Psoas muscle (tissue), 7 donors: ENCODE measurements at regions not wholly inside any gene's neighbourhood (a gene's known extent, or its start where the extent isn't known, plus 50 kb on each side); places are given as distances from the start of the nearest gene placed in this dataset.

Experiments
- ATAC-seq, 4 donors: fragments of 200-7000 bp; cut with Tn5 transposase; one replicate each; pipeline ENCODE4 v1.9.1; 2020; ENCODE audit warnings: moderate library complexity in 3 of 4, mild to moderate bottlenecking in 2 of 4
- DNase-seq, 2 donors: peaks; one replicate each; pipeline ENCODE4 v3.0.0-alpha.2; 2020
- H3K27ac ChIP-seq: fragments of 200-600 bp; one replicate; pipeline ENCODE4 v1.8.0; 2022
- H3K27me3 ChIP-seq, 3 donors: fragments of 200-600 bp in 1 of 3; one replicate each; pipeline versions ENCODE4 v1.6.1 to v1.8.0; 2013 to 2022; ENCODE audit warnings: low read length in 2 of 3, mild to moderate bottlenecking in 2 of 3, moderate library complexity in 1 of 3; ENCODE audit not compliant: insufficient read depth in 3 of 3
- H3K36me3 ChIP-seq, 2 donors: fragments of 200-600 bp in 1 of 2; one replicate each; pipeline versions ENCODE4 v1.6.1 to v1.8.0; 2013 to 2022; ENCODE audit warnings: low read depth in 1 of 2, mild to moderate bottlenecking in 1 of 2, moderate library complexity in 1 of 2; ENCODE audit not compliant: insufficient read depth in 1 of 2
- H3K4me1 ChIP-seq: fragments of 200-600 bp; one replicate; pipeline ENCODE4 v1.8.0; 2022
- H3K4me3 ChIP-seq: fragments of 200-600 bp; one replicate; pipeline ENCODE4 v1.8.0; 2022; ENCODE audit warnings: mild to moderate bottlenecking
- H3K9me3 ChIP-seq: fragments of 200-600 bp; one replicate; pipeline ENCODE4 v1.8.0; 2022
- WGBS, 3 donors: extraction: QIAGEN DNeasy Blood & Tissue Kit; methylation state at CpG; one replicate each; pipeline versions ENCODE4 v1.1.6 to v1.1.7; 2013; 5-methylcytosine and 5-hydroxymethylcytosine counted together
- intact Hi-C, 2 donors: fragments of 100-400 bp; cut with DNase I; formaldehyde crosslinking; loops; one replicate each; pipeline versions ENCODE4 v1.11.0 to v1.14.2; 2022
- TF ChIP-seq, protein P1 (sequence below): fragments of 200-600 bp; IDR thresholded peaks from one replicate; pipeline ENCODE4 v1.8.0; 2022; ENCODE audit warnings: antibody characterized with exemption
- donor health status: healthy with polysubstance abuse.
- donor health status: DM: no; HTN: no; CAD: no; lungs with moderate emphysema.
- donor health status: Bipolar disorder and iron deficiency.
- donor health status: healthy.
- donor health status: DM: yes; HTN: yes; CAD: no.
- donor health status: DM: no; HTN: no; CAD: no.
- donor health status: DM: yes; HTN: yes; CAD: no.

DNA sequence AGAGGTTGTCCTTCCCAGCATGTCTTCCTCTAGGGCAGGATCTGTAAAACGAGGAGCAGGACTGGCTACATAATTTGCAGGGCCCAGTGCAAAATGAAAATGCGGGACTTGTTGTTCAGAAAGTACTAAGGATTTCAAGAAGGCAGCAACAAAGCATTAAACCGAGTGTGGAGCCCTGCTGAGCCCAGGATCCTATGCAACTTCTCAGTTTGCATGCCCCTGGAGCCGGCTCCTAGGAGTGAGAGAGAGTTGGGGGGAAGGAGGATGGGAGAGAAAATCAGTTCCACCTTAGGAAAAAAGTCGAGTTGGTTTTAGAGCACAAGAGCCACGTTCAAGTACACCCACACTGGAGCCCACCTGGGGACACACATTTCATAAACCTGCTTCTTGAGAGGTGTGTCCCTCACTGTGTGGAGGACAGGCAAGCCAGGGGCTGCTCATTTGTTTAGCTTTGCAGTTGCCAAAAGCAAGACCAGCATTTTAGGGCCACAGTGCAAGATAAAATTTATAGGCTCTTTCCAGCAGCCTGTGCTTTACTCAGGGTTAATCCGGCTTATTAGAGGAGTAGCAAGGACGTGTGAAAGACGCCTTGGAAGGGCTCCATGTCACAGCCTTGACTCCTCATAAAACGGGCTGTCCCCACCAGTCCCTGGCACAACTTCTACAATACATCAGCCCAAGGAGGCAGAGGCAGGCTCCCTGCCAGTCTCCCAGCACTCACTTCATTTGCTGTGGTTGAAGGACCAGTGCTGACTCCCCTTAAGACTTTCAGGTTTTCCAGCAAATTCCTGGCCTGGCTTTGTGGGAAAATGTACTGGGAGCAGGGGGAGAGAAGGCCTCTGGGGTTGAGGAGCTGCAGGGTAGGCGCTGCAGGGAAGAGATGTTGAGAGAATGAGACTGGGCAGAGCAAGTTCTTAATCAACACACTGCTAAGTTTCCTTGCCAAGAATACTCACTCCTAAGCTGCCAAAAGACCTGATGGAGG is 159.7 kb upstream of the SEMA6A start:
- H3K9me3 ChIP-seq = no peaks in the 10 kb centered on the region
- H3K36me3 ChIP-seq = no peaks in the 10 kb centered on the region
- no peaks in the 10 kb centered on the region for H3K4me1 ChIP-seq
- peaks cover 0 to 5% (median 0%) of the 10 kb centered on the region in 3 donors for H3K27me3 ChIP-seq
- H3K27ac ChIP-seq = no peak overlapping the region
- TF ChIP-seq, protein P1, sequence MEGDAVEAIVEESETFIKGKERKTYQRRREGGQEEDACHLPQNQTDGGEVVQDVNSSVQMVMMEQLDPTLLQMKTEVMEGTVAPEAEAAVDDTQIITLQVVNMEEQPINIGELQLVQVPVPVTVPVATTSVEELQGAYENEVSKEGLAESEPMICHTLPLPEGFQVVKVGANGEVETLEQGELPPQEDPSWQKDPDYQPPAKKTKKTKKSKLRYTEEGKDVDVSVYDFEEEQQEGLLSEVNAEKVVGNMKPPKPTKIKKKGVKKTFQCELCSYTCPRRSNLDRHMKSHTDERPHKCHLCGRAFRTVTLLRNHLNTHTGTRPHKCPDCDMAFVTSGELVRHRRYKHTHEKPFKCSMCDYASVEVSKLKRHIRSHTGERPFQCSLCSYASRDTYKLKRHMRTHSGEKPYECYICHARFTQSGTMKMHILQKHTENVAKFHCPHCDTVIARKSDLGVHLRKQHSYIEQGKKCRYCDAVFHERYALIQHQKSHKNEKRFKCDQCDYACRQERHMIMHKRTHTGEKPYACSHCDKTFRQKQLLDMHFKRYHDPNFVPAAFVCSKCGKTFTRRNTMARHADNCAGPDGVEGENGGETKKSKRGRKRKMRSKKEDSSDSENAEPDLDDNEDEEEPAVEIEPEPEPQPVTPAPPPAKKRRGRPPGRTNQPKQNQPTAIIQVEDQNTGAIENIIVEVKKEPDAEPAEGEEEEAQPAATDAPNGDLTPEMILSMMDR = no peak
- 44 to 54% (median 46%) methylated on average over 11 of the region's 11 CpGs for WGBS, 3 donors
- H3K4me3 ChIP-seq = no peak overlapping the region
- intact Hi-C loops = no loop called here
- no peak for DNase-seq
- no peak for ATAC-seq

DNA sequence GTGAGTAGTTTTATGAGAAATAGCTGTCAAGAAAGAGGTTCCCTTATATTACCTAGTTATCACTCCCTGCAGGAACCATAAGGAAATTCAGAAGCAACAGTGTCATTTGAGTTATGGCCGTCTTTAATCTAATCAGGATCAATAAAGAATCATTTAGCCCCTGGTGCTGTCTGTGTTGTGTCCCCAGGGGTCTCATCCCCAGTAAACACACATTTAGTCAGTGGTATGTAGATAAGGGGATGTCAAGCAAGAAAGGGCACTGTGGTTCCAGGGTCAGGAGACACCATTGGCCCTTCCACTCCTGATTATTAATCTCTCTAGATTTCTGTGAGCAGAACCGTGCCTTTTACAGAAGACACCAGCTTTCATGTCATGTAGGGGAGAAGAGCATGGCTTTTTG is 158.0 kb upstream of the SEMA6A start:
- intact Hi-C loops = no loop called here
- H3K27me3 ChIP-seq = no peaks in the 10 kb centered on the region
- WGBS, 3 donors = 91 to 96% (median 94%) methylated on average over 2 of the region's 2 CpGs
- no peak for ATAC-seq
- no peaks in the 10 kb centered on the region for H3K9me3 ChIP-seq
- no peak for DNase-seq
- H3K27ac ChIP-seq = no peak overlapping the region
- TF ChIP-seq, protein P1 = no peak
- H3K4me3 ChIP-seq = no peak overlapping the region
- no peaks in the 10 kb centered on the region for H3K36me3 ChIP-seq
- no peaks in the 10 kb centered on the region for H3K4me1 ChIP-seq

DNA sequence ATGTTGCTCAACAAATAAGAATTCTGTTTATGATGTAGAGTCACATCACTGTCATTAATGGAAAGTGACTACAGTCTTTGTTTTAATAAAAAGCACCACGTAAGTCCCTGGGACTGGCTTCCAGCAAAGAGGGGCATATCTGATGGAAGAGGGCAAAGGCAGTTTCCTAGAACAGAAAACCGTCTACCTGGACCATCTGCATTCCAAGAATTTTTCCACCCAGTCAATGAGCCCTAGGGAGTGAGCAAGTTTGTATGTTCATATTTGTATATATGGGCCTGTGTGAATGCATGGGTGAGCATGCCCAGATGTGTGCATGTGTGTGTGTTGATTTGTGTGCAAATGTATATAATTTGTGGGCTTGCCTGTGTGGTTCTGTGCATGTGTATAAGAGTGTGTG is 156.8 kb upstream of the SEMA6A start:
- ATAC-seq (no peak), DNase-seq (no peak)
- Histone ChIP-seq H3K4me1 (no peaks in the 10 kb centered on the region), H3K4me3 (no peak overlapping the region), H3K9me3 (no peaks in the 10 kb centered on the region), H3K27me3 (no peaks in the 10 kb centered on the region), H3K27ac (no peak overlapping the region), H3K36me3 (no peaks in the 10 kb centered on the region)
- intact Hi-C loops = no loop called here
- 81 to 93% (median 84%) methylated on average over 2 of the region's 2 CpGs for WGBS, 3 donors
- TF ChIP-seq, protein P1 = no peak

DNA sequence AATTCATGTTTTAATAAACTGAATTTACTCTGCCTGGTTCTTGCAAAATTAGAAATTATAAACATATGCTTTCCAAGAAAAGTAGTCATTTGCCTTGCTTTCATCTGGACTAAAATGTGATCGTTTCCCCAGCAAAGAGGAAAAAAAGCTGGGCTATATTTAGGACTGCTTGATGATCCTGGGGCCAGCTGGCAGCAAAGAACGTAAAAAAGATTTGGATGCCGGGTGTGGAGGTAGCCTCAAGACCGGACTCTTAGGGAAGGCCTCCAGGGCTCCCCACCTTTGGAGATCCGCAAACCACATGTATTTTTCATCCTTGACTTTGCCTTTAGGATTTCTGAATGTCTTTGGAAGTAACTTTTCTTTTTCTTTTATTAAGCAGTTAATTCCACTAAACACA is 156.1 kb upstream of the SEMA6A start:
- ATAC-seq (no peak), DNase-seq (no peak)
- Histone ChIP-seq H3K4me1 (no peaks in the 10 kb centered on the region), H3K27me3 (no peaks in the 10 kb centered on the region), H3K9me3 (no peaks in the 10 kb centered on the region), H3K27ac (no peak overlapping the region), H3K36me3 (no peaks in the 10 kb centered on the region), H3K4me3 (no peak overlapping the region)
- WGBS, 3 donors = 28 to 48% (median 30%) methylated on average over 5 of the region's 5 CpGs
- TF ChIP-seq, protein P1 = no peak
- intact Hi-C loops = no loop called here
